G401 (cell line): ENCODE measurements at regions not wholly inside any gene's neighbourhood (a gene's known extent, or its start where the extent isn't known, plus 50 kb on each side); places are given as distances from the start of the nearest gene placed in this dataset.

Source experiments
- DNase-seq: peaks from one replicate; pipeline ENCODE4 v3.0.0-alpha.2; 2015; ENCODE audit warnings: low spot score
- in situ Hi-C: cut with HindIII; loops from 2 replicates; pipeline ENCODE4 v1.10.0; 2016; ENCODE audit warnings: low sequenced_read_pairs, mixed read lengths

DNA sequence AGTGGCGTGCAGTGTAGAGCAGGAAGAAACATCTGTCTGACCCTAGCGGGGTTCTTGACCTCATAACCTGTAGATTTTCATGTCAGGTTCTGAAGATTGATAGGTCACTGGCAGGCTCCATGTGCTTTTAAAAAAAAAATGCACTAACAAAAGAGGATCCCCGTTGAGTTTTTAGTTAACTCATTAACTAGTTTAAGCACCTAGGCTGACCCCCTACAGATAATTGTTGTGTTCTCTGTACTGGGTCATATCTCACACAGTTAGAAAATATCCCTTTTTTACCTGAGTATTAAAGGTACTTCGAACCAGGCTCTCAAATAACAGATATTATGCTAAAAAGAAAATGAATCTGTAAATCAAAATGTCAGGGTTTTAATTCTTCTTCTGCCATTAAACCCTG, 676.6 kb downstream of the CDH11 start:
- in situ Hi-C loops: no loop called here
- no peak for DNase-seq

DNA sequence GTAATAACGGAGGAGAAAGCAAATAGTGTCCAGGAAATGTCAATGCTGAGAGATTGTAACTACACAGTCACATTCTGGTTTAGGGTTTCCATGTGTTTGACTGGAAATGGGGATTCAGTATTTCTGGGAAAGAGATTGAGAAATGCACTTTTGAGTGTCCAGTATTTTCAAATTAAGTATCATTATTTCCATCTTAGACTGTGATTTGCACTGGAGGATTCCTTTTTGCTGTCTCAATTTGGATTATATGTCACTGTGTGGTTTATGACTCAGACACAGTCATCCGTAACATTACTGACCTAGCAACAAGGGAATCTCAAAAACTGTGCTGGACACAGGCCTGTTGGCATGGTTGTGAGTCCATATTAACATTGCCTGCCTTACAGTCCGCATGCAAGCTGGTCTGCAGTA, 681.4 kb downstream of the CDH11 start:
- DNase-seq: no peak
- in situ Hi-C loops: no loop called here

DNA sequence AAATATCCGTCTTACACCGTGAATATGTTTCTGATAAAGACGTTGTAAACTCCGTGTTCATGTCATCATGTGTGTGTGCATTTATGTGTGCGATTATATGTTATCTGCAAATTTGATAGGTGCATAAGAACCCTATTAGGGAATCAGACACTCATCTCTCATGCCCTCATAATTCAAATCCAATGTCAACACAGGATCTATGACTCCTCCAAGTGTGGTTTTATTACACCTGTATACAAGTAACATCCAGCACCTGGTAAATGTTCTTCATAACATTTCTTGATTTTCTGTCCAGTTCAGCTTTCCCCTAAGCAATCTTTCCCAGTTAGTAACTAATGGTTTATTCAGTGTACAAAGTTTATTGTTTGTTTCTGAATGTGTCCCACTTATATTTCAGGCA, 681.9 kb downstream of the CDH11 start:
- in situ Hi-C loops: no loop called here
- DNase-seq: no peak

DNA sequence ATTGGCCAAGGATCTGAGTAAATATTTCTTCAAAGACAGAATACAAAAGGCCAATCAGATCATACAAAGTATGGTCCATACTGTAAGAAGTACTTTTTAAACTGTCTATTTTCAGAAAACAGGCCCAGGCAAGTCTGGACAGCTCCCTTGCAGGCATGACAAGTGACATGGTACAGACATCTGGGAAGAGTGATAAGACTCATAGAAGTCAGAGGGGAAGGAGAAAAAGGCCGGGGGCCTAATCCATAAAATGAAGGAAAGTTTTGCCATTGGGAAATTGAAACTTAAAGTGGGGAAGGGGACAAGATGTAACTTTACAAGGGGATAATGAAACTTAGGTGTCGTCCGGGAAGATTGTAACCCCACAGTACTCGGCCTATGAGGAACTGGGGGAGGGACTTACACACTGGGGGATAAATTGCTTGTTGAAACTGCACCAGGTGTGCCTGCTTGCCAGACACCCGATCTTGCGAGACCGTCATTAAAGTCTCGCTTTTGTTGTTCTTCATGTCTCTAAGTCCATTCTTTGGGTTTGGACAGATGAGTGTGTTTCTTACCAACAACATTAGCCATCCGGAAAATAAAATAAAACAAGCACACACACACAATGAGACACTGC, 684.0 kb downstream of the CDH11 start:
- DNase-seq: no peak
- in situ Hi-C loops: no loop called here

DNA sequence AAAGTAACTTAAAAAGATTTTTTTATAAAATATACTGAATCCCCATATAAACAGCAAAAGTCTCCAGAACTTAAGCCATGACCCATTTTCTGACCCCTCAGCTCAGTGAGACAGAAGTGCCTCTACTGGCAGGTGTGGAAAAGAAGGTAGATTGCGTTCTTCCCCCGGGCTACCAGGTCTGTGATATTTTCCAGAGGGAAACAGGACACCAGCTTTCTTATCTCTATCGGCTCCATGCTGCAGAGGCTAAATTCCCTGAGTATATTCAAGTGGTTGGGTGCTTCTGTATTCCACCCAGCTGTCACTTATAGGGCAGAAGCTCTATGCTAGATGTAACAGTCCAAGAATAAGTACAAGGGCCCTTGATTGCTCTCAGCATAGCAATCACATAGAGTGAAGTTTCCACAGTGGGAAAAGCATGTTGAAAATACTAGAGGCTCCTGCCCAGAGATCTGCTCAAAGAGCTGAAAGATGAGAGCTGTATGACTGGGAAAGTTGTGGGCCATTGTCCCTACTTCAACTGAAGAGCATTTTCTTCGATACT, 687.3 kb downstream of the CDH11 start:
- no peak for DNase-seq
- in situ Hi-C loops: no loop called here

DNA sequence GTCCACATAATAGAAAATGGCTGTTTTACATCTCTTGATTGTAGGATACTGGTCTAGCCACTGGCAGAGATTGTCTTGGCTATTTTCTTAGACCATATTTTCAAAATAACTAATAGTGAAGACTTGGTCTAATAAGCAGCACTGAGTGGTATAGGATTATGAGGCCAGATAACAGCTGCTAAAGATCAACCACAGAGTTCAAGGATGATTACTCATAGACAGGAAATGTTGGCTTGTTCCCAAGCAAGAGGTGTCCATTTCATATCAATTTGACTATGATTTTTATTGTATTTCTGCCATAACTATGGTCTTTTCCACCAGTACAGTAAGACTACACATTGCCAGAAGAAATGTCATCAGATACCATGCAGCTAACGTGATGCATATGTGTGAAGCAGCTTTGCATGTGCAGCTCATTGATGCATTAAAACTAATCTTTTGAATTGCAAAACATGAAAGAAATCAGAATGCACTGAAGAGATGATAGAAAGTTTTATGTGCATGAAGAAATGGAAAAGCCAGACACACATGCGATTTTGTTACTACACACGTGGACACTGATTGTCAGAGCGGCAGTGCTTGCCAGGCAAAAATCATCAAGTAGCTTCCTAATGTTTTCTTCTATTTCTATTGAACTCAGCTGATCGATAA, 693.3 kb downstream of the CDH11 start:
- DNase-seq: no peak
- in situ Hi-C loops: no loop called here

DNA sequence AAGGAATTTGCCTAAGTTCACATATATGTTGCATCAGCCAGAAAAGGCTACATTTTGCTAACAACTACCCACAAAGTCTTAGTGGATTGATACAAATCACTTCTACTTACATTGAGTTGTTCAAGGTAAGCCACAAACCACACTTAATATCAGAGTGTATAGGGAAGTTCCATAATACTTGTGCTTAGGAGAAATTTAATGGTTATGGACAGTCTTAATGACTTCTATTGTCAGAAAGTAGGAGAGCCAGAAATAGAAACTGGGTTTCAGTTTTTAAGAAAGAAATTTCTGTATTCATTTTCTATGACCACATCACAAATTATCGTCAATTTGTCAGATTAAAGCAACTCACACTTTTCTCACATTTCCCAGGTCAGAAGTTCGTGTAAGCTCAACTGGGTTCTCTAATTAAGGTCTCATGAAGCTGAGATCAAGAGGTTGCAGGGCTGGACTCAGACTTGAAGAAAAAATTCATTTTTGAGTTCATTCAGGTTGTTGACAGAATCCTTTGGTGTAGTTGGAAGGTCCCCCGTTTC, 695.7 kb downstream of the CDH11 start:
- DNase-seq: no peak
- in situ Hi-C loops: no loop called here

DNA sequence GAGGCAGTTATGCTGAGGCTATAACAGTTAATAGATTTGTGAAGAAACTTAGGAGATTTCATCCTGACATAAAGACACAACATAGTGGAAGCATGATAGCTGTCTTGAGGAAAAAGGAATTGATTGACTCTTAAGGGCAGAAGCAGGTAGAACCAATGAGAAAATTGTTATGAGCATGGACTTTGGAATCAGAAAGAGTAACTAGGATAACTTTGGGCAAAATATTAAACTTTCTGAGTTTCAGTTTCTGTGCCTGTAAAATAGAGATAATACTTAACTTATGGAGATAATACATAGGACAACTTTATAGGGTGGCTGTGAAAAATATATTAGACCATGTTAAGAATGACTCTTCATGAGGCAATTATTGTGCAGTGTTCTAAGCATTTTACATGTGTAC, 696.5 kb downstream of the CDH11 start:
- in situ Hi-C loops: no loop called here

DNA sequence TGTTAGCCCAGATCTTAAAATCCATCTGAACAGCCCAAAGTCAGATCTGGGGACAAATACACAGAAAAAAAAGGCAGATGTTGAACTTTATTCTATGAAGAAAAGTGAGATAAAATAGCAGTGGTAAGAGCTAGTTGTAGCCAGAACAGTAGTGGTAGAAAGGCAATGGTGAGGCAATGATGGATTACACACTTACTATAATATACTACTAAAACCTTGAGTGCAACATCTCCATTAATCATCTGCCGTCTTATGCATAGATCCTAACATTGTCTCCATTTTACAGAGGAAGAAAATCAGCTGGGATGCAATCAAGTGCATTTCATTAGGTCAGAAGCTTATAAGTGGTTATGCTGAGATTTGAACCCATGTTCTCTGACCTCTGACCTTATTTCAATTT, 699.6 kb downstream of the CDH11 start:
- no peak for DNase-seq
- in situ Hi-C loops: no loop called here

More for the DNA sequence above, 696.5 kb downstream of the CDH11 start:
- no peak for DNase-seq

DNA sequence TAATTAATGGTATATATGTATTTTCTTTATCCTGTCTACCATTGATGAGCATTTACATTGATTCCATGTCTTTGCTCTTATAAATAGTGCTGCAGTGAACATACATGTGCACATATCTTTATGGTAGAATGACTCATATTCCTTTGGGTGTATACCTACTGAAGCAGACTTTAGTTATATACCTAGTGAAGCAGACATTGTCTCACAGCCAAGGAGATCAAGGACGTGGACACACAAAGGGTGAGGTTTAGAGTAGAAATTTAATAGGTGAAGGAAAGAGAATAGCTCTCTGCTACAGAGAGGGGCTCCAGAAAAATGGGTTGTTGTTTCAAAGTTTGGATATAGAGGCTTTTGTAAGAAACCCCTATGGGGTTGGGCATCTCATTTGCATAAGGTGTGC, 700.3 kb downstream of the CDH11 start:
- no peak for DNase-seq
- in situ Hi-C loops: no loop called here

DNA sequence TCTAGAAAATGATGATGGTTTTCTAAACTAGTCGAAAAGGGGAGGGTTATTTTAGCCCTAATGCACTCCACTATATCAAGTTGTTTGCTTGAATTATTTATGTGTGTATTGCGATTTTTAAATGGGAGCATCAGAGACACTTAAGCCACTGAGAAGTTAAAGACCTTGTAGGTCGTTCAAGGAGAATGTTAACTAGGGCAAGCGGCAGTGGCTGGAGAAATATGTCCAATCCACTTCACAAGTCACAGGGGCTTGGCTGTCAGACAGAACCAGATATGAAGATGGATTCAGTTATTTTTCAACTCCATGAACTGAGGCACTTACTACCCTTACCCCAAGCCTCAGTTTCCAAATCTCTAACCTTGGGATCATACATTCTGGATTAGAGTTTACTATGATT, 702.0 kb downstream of the CDH11 start:
- in situ Hi-C loops: no loop called here
- DNase-seq: no peak

DNA sequence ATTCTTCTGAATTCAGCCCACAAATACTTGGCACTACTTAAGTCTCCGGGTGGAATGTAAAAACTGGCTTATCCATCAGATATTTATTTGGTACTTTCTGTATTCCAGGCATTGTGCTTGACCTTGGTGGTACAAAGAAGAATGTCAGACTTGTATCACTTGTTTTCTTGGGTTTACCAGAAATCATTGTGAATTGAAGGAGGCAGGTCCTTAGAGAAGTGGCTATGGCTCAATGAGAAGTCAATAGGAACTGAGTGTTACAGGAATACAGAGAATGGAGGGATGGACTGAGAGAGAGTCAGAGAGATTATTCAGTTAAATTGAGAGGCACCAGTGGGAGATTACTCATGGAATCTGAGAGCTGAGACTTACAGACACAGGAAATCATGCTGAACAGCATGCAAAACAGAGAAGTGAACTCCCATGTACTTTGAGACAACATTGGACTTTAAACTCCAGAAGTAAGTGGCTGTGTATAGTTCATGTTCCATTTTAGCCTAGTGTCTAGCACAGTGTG, 704.1 kb downstream of the CDH11 start:
- in situ Hi-C loops: no loop called here
- no peak for DNase-seq

DNA sequence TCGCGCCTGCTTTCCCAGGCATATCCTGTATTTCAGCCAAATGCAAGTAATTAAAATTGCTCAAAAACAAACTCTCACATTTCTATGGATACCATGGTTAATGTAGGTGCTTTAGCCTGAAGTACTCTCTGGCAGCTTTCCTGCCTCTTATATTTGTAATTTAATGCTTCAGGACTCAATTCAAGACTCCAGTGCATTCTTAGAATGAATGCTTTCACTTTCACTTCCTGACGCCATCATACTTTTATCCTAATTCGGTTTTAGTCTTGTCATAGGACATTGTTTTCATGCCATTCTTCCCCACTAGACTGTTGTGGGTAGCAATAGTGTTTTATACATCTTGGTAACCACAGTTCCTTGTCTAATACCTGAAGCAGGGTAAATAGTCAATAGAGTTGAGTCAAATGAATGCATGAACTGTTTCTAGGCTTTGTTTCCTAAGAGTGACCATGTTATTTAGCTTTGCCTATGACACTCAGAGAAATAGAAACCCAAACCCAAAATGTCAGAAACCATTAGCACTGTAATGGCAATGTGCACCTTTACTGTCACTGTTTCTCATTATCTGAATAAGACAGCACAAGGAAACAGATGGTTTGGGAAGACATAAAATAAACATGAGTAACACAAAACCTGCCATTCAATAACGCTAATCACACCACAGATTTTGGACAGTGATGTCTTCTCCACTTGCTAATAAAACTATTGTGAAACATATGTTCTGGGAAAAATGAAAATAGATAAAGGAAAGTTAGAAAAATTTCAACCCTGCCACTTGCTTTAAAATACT, 705.5 kb downstream of the CDH11 start:
- in situ Hi-C loops: no loop called here
- DNase-seq: no peak

DNA sequence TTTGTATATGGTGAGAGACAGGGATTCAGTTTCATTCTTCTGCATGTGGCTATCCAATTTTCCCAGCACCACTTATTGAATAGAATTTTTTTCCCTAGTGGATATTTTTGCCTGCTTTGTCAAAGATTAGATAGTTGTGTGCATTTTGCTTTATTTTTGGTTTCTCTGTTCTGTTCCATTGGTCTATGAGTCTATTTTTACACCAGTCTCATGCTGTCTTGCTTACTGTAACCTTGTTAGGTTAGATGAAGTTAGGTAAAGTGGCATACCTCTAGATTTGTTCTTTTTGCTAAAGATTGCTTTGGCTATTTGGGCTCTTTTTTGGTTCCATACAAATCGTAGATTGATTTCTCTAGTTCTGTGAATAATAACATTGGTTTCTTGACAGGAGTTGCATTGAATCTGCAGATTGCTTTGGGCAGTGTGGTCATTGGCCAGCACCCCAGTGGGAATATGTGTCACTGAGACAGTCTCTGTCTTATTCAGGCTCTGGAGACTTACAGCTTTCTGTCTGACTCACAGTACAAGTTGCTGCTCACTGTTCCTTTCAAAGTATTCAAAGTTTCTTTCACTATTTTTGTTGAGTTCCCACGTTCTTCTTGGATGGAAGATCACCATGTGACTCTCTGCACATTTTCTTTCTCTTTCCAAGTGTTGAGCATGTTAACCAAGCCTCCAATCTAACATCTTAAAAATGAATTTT, 709.1 kb downstream of the CDH11 start:
- in situ Hi-C loops: no loop called here
- DNase-seq: no peak

DNA sequence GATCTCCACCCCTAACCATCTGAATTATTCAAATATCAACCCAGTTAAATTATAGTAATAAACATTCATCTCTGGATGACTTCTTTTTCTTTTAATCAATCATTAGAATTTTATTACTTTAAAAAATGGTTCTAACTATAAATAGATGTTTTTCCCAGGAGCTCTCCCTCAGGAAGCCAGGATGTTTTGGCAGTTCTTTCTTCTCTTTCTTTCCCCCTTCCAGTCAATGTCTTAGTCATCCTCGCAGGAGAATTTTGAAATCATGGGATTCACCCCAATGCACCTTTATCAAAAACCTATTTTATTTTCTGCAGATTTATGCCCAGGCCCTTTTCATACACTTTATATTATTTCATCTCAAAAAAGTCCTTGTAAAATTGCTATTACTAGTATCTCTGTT, 711.6 kb downstream of the CDH11 start:
- in situ Hi-C loops: no loop called here
- no peak for DNase-seq

DNA sequence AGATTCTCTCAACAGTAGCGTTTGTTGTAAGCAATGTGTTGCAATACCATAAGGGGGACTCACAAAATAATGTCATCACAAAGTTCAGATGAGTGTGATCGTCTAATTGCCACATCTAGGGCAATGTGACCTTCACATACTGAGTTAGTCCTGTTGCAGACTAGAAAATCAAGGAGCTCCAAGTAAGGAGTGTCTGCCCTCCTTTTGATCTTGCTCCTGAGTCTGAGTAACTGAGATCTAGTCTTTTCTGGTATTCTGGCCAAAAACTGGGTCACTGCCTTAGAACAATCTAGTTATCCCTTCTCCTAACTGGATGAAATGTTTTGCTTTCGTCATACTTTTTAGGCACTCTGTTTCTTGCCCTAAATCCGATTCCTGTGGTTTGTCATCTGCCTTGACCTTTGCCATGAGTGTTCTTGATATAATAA, 712.1 kb downstream of the CDH11 start:
- DNase-seq: no peak
- in situ Hi-C loops: no loop called here

DNA sequence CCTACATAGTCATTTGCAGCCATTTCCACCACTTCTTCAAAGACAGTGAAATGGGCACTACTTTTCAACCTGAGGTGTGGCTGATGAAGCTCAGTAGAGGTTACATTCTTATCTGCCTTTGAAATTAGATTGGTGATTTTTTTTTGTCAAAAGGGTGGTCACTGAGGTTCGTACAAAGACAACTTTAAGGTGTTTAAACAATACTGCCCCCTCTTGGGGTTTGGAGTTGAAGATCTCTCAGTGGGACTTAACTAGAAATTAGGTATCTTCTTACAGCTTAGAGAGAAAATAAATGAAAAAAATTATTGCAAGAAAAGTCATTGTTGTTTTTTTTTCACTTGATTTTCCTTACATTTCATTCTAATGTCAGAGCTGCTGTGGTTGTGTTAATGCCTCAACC, 713.2 kb downstream of the CDH11 start:
- no peak for DNase-seq
- in situ Hi-C loops: no loop called here

DNA sequence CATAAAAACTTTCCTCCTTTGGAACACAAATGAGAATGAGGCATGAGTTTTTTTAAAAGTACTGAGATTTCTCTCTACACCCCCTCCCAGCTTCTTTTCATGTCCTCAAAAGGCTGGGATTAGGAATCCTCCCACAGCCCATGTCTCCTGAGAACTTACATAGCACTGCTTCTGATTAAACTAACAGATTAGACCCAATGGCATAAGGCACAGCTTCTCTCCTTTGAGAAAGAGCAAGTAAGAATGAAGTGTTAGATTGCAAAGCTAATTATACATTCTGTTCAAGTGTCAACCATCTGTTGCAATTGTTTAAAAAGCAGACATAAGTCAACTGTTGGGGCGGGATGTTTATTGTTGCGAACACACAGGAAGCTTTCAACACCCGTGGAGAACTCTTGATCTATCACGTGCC, 715.1 kb downstream of the CDH11 start:
- DNase-seq: no peak
- in situ Hi-C loops: no loop called here

DNA sequence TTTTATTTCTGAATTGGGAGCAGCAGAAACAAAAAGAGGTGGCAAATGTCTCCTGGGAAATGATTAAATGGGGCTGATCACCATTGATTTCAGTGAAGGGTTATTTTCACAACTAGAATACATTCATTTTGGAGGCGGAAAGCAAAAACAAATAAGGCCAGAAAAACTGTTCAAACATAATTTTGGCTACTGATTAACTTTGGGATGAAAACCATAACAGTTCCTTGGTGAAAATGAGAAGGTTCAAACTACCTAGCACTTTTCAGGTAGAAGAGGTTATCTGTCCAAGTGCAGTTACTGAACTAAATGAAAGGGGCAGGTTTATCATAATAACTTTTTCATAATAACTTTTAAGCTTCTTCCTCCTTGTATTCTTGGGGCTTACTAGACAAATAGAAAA, 718.5 kb downstream of the CDH11 start:
- no peak for DNase-seq
- in situ Hi-C loops: no loop called here
